PFSK-1 (cell line): ENCODE measurements at regions not wholly inside any gene's neighbourhood (a gene's known extent, or its start where the extent isn't known, plus 50 kb on each side); places are given as distances from the start of the nearest gene placed in this dataset.

ENCODE experiments used
- FOXP2 ChIP-seq: optimal IDR thresholded peaks from 2 replicates; pipeline ENCODE3; 2011; ENCODE audit warnings: borderline replicate concordance, control low read depth, inconsistent platforms; ENCODE audit not compliant: insufficient read depth; ENCODE audit errors: extremely low read length, extremely low read depth
- POLR2AphosphoS5 ChIP-seq: IDR thresholded peaks from 2 replicates; pipeline ENCODE4 v1.6.1; 2012; ENCODE audit warnings: low read depth, mild to moderate bottlenecking, control low read depth, low read length, moderate library complexity
- SIN3A ChIP-seq: IDR thresholded peaks from 2 replicates; pipeline ENCODE4 v1.6.1; 2012; ENCODE audit warnings: mild to moderate bottlenecking, low read length, moderate library complexity, borderline replicate concordance; ENCODE audit not compliant: insufficient read depth
- TAF1 ChIP-seq: IDR thresholded peaks from 2 replicates; pipeline ENCODE4 v1.6.1; 2012; ENCODE audit warnings: low read length, control low read depth, borderline replicate concordance; ENCODE audit not compliant: insufficient read depth
- TF ChIP-seq, protein P1 (sequence below), 2 experiments: IDR thresholded peaks; 2 replicates each; pipeline versions ENCODE4 v1.6.1 to v1.8.0; 2011 to 2012; ENCODE audit warnings: low read depth in 2 of 2, low read length in 2 of 2, control low read depth in 1 of 2, inconsistent platforms in 1 of 2, mild to moderate bottlenecking in 1 of 2, moderate library complexity in 1 of 2; ENCODE audit not compliant: insufficient read depth in 1 of 2

DNA sequence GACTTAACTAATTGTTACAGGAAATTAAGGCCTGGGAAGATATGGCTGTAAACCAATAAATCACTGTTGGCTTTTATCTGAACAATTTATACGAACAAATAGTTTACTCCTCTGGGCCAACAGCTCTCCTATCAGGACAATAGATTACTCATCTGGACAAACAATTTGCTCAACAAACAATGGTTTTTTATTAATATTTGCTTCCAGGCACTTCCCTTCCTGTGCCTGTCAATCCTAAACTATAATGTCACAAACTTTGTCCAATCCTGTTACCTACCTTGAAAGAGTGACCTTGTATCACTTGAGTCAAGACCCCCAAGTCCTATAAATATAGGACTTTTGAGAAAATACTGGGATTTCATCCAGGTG, 87.6 kb upstream of the OR9Q1 start:
- TF ChIP-seq, protein P1, sequence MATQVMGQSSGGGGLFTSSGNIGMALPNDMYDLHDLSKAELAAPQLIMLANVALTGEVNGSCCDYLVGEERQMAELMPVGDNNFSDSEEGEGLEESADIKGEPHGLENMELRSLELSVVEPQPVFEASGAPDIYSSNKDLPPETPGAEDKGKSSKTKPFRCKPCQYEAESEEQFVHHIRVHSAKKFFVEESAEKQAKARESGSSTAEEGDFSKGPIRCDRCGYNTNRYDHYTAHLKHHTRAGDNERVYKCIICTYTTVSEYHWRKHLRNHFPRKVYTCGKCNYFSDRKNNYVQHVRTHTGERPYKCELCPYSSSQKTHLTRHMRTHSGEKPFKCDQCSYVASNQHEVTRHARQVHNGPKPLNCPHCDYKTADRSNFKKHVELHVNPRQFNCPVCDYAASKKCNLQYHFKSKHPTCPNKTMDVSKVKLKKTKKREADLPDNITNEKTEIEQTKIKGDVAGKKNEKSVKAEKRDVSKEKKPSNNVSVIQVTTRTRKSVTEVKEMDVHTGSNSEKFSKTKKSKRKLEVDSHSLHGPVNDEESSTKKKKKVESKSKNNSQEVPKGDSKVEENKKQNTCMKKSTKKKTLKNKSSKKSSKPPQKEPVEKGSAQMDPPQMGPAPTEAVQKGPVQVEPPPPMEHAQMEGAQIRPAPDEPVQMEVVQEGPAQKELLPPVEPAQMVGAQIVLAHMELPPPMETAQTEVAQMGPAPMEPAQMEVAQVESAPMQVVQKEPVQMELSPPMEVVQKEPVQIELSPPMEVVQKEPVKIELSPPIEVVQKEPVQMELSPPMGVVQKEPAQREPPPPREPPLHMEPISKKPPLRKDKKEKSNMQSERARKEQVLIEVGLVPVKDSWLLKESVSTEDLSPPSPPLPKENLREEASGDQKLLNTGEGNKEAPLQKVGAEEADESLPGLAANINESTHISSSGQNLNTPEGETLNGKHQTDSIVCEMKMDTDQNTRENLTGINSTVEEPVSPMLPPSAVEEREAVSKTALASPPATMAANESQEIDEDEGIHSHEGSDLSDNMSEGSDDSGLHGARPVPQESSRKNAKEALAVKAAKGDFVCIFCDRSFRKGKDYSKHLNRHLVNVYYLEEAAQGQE (IDR thresholded peaks at IDR 0.05; ENCODE audit: insufficient read depth in 1 of 2, low read depth in 2 of 2, low read length in 2 of 2): no peak
- TF ChIP-seq SIN3A: no peak
- TF ChIP-seq FOXP2: no peak
- no peak for TF ChIP-seq TAF1
- no peak for TF ChIP-seq POLR2AphosphoS5

DNA sequence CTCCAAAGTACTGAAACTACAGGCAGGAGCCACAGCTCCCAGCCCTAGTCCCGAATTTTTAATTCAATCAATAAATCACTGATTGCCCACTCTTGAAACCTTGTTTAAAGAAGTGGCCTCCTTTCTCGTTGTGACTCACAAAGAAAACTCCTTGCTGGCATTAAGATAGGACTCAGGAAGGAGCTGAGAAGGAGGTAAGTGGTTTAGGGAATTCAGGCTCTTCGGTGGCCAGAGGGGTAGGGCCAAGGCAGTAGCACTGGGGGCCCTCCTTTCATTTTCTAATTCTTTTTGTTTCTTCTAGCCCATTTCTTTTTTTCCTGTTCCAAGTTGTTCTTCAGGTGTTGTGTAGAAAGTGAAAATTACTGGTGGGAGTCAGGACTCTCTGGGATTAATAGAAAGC, 86.2 kb upstream of the OR9Q1 start:
- no peak for TF ChIP-seq TAF1
- TF ChIP-seq, protein P1 (IDR thresholded peaks at IDR 0.05; ENCODE audit: insufficient read depth in 1 of 2, low read depth in 2 of 2, low read length in 2 of 2): no peak
- no peak for TF ChIP-seq FOXP2
- no peak for TF ChIP-seq POLR2AphosphoS5
- no peak for TF ChIP-seq SIN3A

DNA sequence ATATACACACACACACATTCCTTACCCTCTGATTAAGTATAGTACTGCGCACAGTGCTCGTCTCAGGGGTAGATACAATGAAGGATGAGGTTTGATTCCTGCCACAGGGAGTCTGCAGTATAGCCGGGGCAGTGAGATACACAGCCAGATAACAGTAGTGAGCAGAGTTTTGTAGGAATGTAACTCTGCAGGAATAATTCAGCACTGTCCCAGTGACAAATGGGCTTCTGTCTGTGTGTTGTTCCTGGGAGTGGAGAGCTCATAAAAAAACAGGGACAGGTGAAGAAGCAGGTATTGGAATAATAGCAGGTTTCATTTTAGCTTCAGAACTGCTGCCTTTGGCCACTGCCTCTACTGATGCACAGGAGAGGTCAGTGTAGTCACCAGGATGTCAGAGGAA, 85.3 kb upstream of the OR9Q1 start:
- TF ChIP-seq, protein P1 (IDR thresholded peaks at IDR 0.05; ENCODE audit: insufficient read depth in 1 of 2, low read depth in 2 of 2, low read length in 2 of 2): no peak

DNA sequence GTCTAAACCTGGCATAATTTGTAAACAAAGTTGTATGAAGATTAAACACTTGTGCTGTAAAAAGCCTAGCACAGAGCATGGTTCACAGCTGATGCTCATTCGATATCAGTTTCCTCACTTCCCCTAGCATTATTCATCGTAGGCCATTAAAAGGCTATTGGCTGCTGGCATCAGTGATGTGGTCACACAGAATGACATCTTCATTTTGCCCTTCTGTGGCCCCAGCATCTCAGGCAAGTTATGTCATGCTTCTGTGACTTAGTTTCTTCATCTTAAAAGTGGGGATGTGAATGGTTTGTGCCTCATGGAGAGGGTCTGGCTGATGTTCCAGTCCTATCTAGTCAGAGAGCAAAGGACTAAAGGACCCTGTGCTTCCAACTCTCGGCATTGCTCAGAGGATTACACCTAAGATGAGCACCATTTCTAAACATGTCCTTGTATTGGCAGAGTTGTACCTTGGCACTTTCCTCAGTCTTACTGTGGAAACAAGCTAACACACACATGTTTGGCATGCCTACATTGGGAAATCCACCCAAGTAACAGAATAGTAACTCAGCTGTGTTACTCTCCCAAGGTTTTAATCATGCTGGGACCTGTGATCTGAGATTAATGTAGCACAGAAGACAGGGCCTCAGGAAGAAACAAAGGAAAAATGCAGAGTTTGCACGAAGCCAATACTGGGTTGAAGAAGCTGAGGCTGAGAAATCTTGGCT, 83.5 kb upstream of the OR9Q1 start:
- TF ChIP-seq, protein P1 (IDR thresholded peaks at IDR 0.05; ENCODE audit: insufficient read depth in 1 of 2, low read depth in 2 of 2, low read length in 2 of 2): no peak
- TF ChIP-seq POLR2AphosphoS5 (no peak), SIN3A (no peak), FOXP2 (no peak), TAF1 (no peak)

DNA sequence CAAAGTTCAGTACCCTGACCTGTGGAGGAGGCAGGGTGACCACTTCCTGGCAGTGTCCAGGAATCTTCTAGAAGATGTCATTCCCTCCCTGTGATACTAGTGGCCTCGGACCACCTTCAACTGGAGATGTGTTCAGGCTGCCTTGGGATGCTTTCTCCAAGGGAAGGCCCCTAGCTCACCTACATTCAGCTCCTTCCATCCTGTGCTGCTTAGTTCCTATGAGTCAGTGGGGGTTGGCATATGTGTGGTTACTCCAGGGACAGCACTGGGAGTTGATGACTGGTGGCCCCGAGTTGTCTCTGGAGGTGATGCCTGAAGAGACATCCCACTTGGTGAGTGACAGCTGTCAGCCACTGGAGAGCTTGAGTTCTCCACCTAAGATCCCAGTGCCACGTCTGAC, 81.8 kb upstream of the OR9Q1 start:
- TF ChIP-seq FOXP2 (no peak), TAF1 (no peak), POLR2AphosphoS5 (no peak), SIN3A (no peak)
- TF ChIP-seq, protein P1 (IDR thresholded peaks at IDR 0.05; ENCODE audit: insufficient read depth in 1 of 2, low read depth in 2 of 2, low read length in 2 of 2): no peak
